ENCODE measurements at regions not wholly inside any gene's neighbourhood (a gene's known extent, or its start where the extent isn't known, plus 50 kb on each side); places are given as distances from the start of the nearest gene placed in this dataset.

- no peak overlapping the region for H3K56ac ChIP-seq (replicated peaks; ENCODE audit: insufficient read length, low read depth, low read length)
- H3K4me2 ChIP-seq (ENCODE audit: insufficient read depth in 1 of 2, low read depth in 2 of 2, low read length in 2 of 2): no peak overlapping the region
- DNase-seq (ENCODE audit: low read depth in 1 of 2, low spot score in 2 of 2): no peak
- no peak overlapping the region for H4K91ac ChIP-seq (replicated peaks; ENCODE audit: insufficient read length, low read length)
- no peaks in the 10 kb centered on the region; a peak in 1 of 7 replicates for H3K27me3 ChIP-seq (replicated peaks in 1 of 4; ENCODE audit: control insufficient read depth in 3 of 4, extremely low read depth in 1 of 4, insufficient read depth in 3 of 4, low read length in 3 of 4)
- ChIA-PET CTCF (ENCODE audit: partially characterized antibody) (no interaction called here), POLR2A (ENCODE audit: partially characterized antibody) (no interaction called here)
- H2AK5ac ChIP-seq (ENCODE audit: low read depth, low read length): no peak overlapping the region
- H2BK15ac ChIP-seq (ENCODE audit: low read length): no peak overlapping the region
- no peaks in the 10 kb centered on the region for H3K79me2 ChIP-seq (ENCODE audit: control insufficient read depth in 1 of 2, insufficient read depth in 2 of 2, low read length in 2 of 2)
- H3K14ac ChIP-seq (ENCODE audit: insufficient read length): no peak overlapping the region
- H2AFZ ChIP-seq (ENCODE audit: low read length): no peak overlapping the region
- H4K8ac ChIP-seq (ENCODE audit: extremely low read depth, insufficient read depth, low read length): no peak overlapping the region
- no peaks in the 10 kb centered on the region for H4K20me1 ChIP-seq (replicated peaks in 1 of 2; ENCODE audit: control insufficient read depth in 1 of 2, insufficient read depth in 2 of 2, low read length in 2 of 2)
- H2BK5ac ChIP-seq (ENCODE audit: low read depth, low read length): no peak overlapping the region
- no peak overlapping the region for H3K18ac ChIP-seq (ENCODE audit: extremely low read depth, low read length)
- no peak for FAIRE-seq
- H3K9ac ChIP-seq (replicated peaks in 1 of 4; ENCODE audit: extremely low read depth in 1 of 4, low read depth in 3 of 4, low read length in 3 of 4): no peak overlapping the region
- no peaks in the 10 kb centered on the region for H3K36me3 ChIP-seq (ENCODE audit: control insufficient read depth in 2 of 4, insufficient read depth in 4 of 4, low read length in 3 of 4)
- no peak overlapping the region for H3K4ac ChIP-seq (replicated peaks; ENCODE audit: insufficient read length, low read depth, low read length)
- no peaks in the 10 kb centered on the region for H3K23me2 ChIP-seq (ENCODE audit: low read depth, low read length)
- no peak overlapping the region for H2BK20ac ChIP-seq (ENCODE audit: low read length)
- H3K4me3 ChIP-seq (ENCODE audit: extremely low read depth in 1 of 4, insufficient read depth in 2 of 4, low read depth in 3 of 4, low read length in 4 of 4): no peak overlapping the region
- H3K4me1 ChIP-seq (replicated peaks in 1 of 4; ENCODE audit: control insufficient read depth in 3 of 4, insufficient read depth in 4 of 4, low read length in 3 of 4): no peaks in the 10 kb centered on the region
- TF ChIP-seq EGR1 (IDR thresholded peaks at IDR 0.05; ENCODE audit: borderline replicate concordance, low read depth, low read length): no peak
- TF ChIP-seq BACH1 (IDR thresholded peaks at IDR 0.05; ENCODE audit: low read length): no peak
- no peak overlapping the region for H3K23ac ChIP-seq (ENCODE audit: insufficient read length)
- no peak overlapping the region for H2BK12ac ChIP-seq (ENCODE audit: low read depth, low read length)
- H4K5ac ChIP-seq (ENCODE audit: insufficient read length, low read depth, low read length): no peak overlapping the region
- H3K79me1 ChIP-seq (ENCODE audit: low read depth, low read length): no peaks in the 10 kb centered on the region
- H3K9me3 ChIP-seq (ENCODE audit: insufficient read depth in 2 of 2, low read depth in 1 of 2, low read length in 1 of 2): no peaks in the 10 kb centered on the region
- 93% methylated on average over 2 of the region's 2 CpGs; no CpG with 5 or more reads in 1 of the 2 experiments for WGBS, 2 experiments (ENCODE audit: extremely low coverage in 1 of 2, insufficient coverage in 1 of 2, insufficient read length in 1 of 2, insufficient replicate concordance in 2 of 2, low coverage in 1 of 2, low lambda C conversion rate in 2 of 2, missing lambda C conversion rate in 1 of 2)
- H3K27ac ChIP-seq (ENCODE audit: low read depth, low read length): no peak overlapping the region
- H2BK120ac ChIP-seq (replicated peaks; ENCODE audit: low read depth, low read length): no peak overlapping the region
Measured at GRCh38 chr4:13118633-13119032, 365.5 kb downstream of the RAB28 start.
